IPS-15b (cell line): ENCODE measurements at regions not wholly inside any gene's neighbourhood (a gene's known extent, or its start where the extent isn't known, plus 50 kb on each side); places are given as distances from the start of the nearest gene placed in this dataset.

Experiments
- H3K27me3 ChIP-seq: one replicate; pipeline ENCODE4 v1.6.1; 2013; ENCODE audit warnings: low read length; ENCODE audit not compliant: control insufficient read depth, insufficient read depth
- H3K36me3 ChIP-seq: one replicate; pipeline ENCODE4 v1.6.1; 2013; ENCODE audit warnings: low read length; ENCODE audit not compliant: control insufficient read depth, insufficient read depth
- H3K4me1 ChIP-seq: one replicate; pipeline ENCODE4 v1.6.1; 2013; ENCODE audit warnings: mild to moderate bottlenecking, low read length; ENCODE audit not compliant: control insufficient read depth, insufficient read depth
- H3K4me3 ChIP-seq: one replicate; pipeline ENCODE4 v1.5.1; 2013; ENCODE audit warnings: low read depth, low read length
- H3K9ac ChIP-seq: one replicate; pipeline ENCODE4 v1.6.1; 2013; ENCODE audit warnings: low read depth, mild to moderate bottlenecking, low read length
- H3K9me3 ChIP-seq: one replicate; pipeline ENCODE4 v1.6.1; 2013; ENCODE audit warnings: mild to moderate bottlenecking, low read length; ENCODE audit not compliant: control insufficient read depth, insufficient read depth

DNA sequence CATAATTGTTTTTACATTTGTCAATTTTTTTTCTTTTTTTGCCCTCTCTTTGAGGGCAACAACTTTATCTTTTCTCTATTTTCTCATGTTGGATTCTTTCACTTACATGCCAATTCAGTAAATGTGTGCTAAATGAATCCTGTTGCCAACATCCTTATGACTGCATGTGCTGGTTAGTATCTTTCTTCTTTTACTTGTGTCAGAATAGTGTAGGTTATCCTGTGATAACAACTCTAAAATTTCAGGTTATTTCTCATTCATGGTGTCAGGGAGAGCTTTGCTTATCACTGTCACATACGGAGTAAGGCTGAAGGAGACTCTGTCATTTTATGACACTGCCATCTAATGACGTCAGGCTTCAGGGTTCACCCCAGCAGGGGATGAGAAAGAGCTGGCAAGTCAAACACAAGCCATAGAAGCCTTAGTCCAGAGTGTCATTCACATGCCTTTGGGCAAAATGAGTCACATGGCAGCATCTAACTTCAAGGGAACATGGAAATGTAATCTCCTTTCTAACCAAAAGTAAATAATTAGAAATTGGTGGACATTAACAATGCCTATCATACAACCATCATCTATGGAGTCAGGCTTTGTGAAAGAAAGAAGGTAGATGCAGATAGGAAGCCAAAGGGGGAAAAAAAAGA, 242.5 kb upstream of the ATP2B1 start:
- Histone ChIP-seq H3K4me1 (peaks cover 9% of the 10 kb centered on the region), H3K9ac (no peak overlapping the region), H3K9me3 (no peaks in the 10 kb centered on the region), H3K4me3 (no peak overlapping the region), H3K27me3 (no peaks in the 10 kb centered on the region), H3K36me3 (no peaks in the 10 kb centered on the region)

DNA sequence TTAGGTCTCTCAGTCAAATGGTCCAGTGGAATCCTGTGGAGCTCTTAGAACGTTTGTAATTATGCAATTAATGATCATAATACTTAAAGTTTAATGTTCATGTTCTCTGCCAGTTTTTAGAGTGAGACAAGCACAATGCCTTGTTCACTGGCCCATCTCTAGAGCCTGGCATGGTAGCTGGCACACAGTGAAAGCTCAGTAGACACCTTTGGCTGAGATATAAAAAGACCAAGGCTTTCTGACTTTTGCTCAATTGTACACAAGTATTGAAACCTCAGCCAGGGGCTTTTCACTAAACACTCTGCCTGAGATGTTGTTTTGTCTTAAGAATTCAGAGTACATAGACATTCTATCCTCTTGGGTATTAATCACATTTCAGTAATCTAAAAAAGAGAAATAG, 241.8 kb upstream of the ATP2B1 start:
- no peaks in the 10 kb centered on the region for H3K9me3 ChIP-seq
- no peaks in the 10 kb centered on the region for H3K36me3 ChIP-seq
- H3K4me1 ChIP-seq = peaks cover 9% of the 10 kb centered on the region
- H3K27me3 ChIP-seq = no peaks in the 10 kb centered on the region
- no peak overlapping the region for H3K4me3 ChIP-seq
- no peak overlapping the region for H3K9ac ChIP-seq

DNA sequence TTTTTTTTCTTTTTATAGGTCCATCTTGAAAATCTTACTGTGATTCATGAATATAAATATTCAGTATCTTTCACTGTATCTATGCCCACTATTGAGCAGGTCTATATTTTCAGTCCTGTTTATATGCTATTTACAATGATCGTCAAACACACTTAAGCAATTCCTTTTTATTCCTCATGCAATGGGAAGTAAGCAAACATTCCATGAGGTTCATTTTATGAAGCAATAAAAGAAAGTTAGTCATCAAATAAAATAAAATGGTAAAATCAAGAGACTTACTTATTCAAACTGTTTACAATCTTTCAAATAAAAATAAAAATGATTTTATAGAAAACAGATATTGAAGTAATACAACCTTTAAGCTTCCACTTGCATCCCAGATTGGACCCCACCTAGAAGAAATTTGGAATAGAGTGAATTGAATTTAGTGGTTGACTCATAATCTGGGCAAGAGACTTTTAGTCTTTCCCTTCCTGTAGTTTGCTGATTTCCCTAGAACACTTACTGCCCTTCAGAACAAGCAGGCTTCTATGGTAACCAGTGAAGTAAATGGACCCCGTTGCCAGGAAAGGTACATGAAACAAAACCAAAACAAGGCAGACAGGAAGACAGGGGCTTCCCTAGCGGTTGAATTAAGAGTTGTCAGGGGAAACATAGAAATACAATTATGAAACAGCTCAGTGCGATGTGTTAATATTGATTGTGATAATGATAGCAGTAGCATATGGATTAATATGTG, 241.0 kb upstream of the ATP2B1 start:
- Histone ChIP-seq H3K4me3 (no peak overlapping the region), H3K4me1 (peaks cover 9% of the 10 kb centered on the region), H3K36me3 (no peaks in the 10 kb centered on the region), H3K27me3 (no peaks in the 10 kb centered on the region), H3K9ac (no peak overlapping the region), H3K9me3 (no peaks in the 10 kb centered on the region)

DNA sequence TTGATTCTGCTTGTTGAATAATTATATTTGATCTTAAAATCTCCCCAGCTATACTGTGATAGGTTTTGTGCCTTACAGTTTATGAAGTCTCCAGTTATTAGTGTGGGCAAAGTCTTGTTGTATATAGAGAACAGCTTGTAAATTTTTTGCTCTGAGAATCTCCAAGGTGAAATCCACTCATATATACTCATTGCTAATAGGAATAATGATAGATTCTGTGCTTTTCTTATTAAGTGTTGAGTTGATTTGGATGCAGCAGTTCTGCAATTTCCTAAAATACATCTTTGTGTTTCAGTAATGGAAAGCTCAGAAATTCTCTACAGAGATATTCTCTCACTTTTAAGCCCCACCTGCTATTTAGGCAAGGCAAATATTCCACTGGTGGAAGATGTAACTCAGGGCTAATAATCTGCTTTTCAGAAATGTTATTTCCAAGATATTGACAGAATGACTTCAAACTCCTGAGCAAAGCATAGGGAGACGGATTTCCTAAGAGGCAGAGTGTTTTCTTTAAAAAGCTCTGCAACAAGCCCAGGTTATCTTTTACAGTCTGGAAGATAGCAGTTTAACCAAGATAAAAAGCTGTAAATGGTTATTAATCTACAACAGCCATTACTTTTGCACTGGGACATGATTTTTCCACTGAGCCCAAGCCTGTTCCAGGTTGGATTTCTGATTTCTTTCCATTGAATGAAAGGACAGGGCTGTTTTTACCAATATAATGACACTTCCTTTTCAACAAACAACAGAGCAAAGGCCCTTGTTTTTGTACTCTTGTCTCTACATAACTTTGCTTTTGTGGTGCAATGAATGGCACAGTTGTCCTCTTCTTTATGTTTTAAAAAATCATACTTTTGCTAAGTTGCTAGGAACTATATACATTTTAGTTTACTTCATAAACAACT, 239.9 kb upstream of the ATP2B1 start:
- H3K36me3 ChIP-seq = no peaks in the 10 kb centered on the region
- H3K9me3 ChIP-seq = no peaks in the 10 kb centered on the region
- no peaks in the 10 kb centered on the region for H3K27me3 ChIP-seq
- no peak overlapping the region for H3K4me3 ChIP-seq
- H3K4me1 ChIP-seq = peaks cover 9% of the 10 kb centered on the region
- no peak overlapping the region for H3K9ac ChIP-seq

DNA sequence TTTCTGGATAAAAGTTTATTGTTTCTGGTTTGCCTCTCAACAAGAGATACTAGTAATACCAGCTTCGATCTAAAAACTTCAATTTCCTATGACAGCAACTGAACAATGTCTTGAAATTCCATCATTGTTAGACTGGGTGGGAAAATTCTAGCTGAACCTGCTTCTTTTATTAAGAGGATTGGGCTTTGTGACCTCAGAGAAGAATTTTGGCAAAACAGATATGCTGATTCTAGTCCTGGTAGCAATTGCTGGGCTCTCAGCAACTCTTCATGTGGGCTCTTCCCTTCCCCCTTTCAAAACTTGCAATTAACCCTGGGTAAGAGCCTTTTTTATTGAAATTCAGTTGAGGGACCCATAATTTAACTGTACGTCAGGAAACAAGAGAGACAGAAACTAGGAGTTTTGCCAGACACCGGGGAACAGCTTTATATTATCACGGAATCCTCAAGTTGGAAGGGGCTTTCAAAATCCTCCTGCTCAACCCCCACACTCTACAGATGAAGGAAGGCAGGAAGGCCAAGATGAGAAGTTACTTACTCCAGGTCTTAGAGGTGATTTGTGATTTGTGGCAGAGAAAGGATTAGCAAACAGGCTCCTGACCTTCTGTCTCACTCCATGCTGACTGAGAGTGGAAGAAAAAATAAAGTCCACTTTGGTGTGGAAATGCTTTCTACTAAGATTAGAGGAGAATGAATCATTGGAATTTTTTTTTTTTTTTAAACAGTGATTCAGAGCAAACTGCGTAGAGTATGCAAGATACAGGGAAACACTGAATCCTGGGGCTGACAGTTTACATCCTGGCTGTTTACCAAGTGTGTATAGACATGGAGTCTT, 239.0 kb upstream of the ATP2B1 start:
- no peaks in the 10 kb centered on the region for H3K36me3 ChIP-seq
- peaks cover 9% of the 10 kb centered on the region for H3K4me1 ChIP-seq
- no peak overlapping the region for H3K4me3 ChIP-seq
- H3K27me3 ChIP-seq = no peaks in the 10 kb centered on the region
- H3K9ac ChIP-seq = no peak overlapping the region
- no peaks in the 10 kb centered on the region for H3K9me3 ChIP-seq

DNA sequence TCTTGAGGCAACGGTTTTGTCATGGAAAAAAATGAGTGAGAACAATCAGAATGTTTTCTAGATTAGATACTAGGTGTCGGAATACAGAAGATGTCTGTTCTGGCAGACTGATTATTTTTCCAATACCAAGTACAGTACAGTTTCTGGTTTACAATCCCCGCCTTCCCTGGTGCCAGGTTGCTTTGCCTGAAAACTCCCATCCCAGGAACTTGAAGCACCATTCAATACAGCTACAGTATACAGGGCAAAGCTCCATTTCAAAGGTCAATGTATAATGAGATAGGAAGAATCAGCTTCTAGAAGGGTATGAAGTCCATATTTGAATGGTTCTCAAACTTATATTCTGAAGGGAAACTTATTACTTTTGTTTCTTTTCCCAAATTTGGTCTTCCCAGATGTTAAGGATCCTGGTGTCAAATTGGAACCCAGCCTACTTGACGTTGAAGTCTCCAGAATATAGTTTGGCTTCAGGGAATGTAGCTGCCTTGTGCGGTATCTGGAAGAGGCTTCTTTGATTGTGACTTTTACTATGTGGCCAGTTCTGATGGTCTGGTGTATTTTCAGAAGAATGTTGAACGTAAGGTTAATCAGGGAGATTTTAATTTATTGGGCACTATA, 238.0 kb upstream of the ATP2B1 start:
- H3K9ac ChIP-seq = no peak overlapping the region
- H3K27me3 ChIP-seq = no peaks in the 10 kb centered on the region
- H3K4me3 ChIP-seq = no peak overlapping the region
- peaks cover 9% of the 10 kb centered on the region for H3K4me1 ChIP-seq
- no peaks in the 10 kb centered on the region for H3K9me3 ChIP-seq
- H3K36me3 ChIP-seq = no peaks in the 10 kb centered on the region

DNA sequence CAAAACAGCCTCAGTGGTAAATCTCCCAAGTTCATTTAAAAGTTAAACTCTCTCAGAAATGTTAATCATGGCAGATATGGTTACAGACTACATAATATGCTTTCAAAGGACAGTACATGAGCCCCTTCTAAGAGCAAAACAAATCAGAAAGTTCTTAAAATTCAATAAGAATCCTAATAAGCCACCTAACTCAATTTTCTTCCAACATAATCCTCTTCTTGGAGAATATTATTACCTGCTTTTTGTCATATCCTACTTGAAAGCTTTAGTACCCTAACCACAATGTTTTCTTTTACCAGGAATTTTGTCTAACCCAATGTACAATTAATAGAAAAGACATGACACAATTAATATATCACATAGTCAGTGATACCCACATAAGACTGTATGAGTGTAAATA, 236.5 kb upstream of the ATP2B1 start:
- no peak overlapping the region for H3K4me3 ChIP-seq
- peaks cover 9% of the 10 kb centered on the region for H3K4me1 ChIP-seq
- no peaks in the 10 kb centered on the region for H3K27me3 ChIP-seq
- no peaks in the 10 kb centered on the region for H3K36me3 ChIP-seq
- no peaks in the 10 kb centered on the region for H3K9me3 ChIP-seq
- no peak overlapping the region for H3K9ac ChIP-seq

DNA sequence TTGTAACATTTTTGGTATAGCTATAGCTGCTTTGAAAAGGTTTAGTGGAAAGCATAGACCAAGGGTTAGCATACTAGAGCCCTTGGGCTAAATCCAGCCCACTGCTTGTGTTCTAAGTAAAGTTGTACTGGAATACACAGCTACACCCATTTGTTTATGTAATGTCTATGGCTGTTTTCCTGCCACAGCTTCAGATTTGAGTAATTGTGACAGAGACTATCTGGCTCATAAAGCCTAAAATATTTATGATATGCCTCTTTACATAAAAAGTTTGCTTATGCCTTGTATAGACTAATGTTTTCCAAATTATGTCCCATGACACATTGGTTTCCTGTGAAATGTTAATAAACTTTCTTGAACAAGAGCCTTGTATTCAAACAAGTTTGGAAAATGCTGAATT, 234.8 kb upstream of the ATP2B1 start:
- Histone ChIP-seq H3K27me3 (no peaks in the 10 kb centered on the region), H3K9me3 (no peaks in the 10 kb centered on the region)

DNA sequence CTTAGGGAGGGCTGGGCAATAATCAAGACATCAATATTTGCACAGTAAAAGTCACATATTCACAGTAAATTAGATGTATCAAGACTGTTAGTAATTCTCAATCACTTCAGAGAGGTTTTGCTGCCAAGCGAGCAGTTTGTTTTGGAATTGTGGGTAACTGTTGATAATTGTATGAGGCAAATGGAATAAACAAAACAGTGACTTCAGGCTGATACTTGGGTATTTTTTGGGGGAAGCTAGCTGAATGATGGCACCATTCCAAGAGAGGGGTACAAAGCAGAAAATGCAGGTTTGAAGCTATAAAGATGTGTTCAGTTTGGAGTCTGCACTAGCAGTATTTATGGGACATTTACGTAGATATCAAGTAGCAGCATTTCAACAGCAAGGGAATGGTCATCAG, 232.8 kb upstream of the ATP2B1 start:
- Histone ChIP-seq H3K9me3 (no peaks in the 10 kb centered on the region), H3K36me3 (no peaks in the 10 kb centered on the region), H3K4me3 (no peak overlapping the region), H3K9ac (no peak overlapping the region), H3K4me1 (no peaks in the 10 kb centered on the region), H3K27me3 (no peaks in the 10 kb centered on the region)

More for the DNA sequence above, 234.8 kb upstream of the ATP2B1 start:
- H3K4me3 ChIP-seq = no peak overlapping the region
- peaks cover 4% of the 10 kb centered on the region for H3K4me1 ChIP-seq
- no peak overlapping the region for H3K9ac ChIP-seq
- no peaks in the 10 kb centered on the region for H3K36me3 ChIP-seq

DNA sequence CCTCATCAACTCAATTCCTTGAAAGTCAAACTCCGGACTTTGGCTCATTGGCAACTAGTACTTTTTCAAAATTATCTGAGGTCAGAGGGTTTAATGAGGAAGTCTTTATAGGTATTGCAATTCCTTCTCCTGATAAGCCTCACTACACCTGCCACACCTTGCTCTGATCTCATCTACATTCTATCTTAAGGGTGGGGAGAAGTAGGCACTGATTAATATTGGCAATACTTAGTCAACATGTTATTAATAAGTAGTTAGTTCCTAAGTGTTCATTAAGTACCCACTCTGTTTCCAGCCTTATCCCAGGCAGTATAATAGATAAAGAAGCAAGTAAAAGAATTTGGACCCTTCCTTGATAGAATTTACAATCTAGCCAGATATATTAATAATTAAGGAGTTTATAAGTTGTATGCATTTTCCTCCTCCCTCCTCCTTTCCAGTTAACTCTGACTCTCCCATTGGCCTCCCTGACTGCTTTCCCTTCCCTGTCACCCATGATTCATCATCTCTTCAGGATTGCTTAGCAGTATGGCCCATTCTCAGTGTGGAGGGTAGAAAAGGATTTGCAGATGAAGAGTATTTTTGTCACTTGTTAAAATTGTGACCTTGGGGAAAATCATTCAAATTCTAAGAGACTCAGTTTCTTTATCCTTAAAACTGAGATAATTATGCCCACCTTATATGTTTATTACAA, 231.0 kb upstream of the ATP2B1 start:
- Histone ChIP-seq H3K27me3 (no peaks in the 10 kb centered on the region), H3K9me3 (no peaks in the 10 kb centered on the region), H3K9ac (no peak overlapping the region), H3K4me1 (no peaks in the 10 kb centered on the region), H3K36me3 (no peaks in the 10 kb centered on the region), H3K4me3 (no peak overlapping the region)
